T-helper 1 cell treated with Interleukin-12 subunit alpha and Interleukin-12 subunit beta and Interleukin-4 antibody, amounts not matched to agents 30 ng/mL and 1 ng/mL, for 36 hours (primary cell): ENCODE measurements at regions not wholly inside any gene's neighbourhood (a gene's known extent, or its start where the extent isn't known, plus 50 kb on each side); places are given as distances from the start of the nearest gene placed in this dataset.

Source experiments
- intact Hi-C: fragments of 100-400 bp; cut with micrococcal nuclease; formaldehyde crosslinking; loops from one replicate; pipeline ENCODE4 v1.15.1; 2024

GRCh38 chr4:17188547-17189400 is 290.3 kb upstream of the LDB2 start:
- intact Hi-C loops = no loop called here

GRCh38 chr4:17188125-17188524 is 289.7 kb upstream of the LDB2 start:
- intact Hi-C loops = no loop called here

GRCh38 chr4:17187003-17187402 is 288.6 kb upstream of the LDB2 start:
- intact Hi-C loops = no loop called here

- intact Hi-C loops = no loop called here
These were observed 284.4 kb upstream of the LDB2 start for GRCh38 chr4:17182888-17183287.

- intact Hi-C loops = no loop called here
These were observed 276.3 kb upstream of the LDB2 start for GRCh38 chr4:17174751-17175150.

GRCh38 chr4:17173300-17173699 is 274.9 kb upstream of the LDB2 start:
- intact Hi-C loops = no loop called here

- intact Hi-C loops = no loop called here
These were observed 271.7 kb upstream of the LDB2 start for GRCh38 chr4:17170131-17170530.

GRCh38 chr4:17169699-17170098 is 271.3 kb upstream of the LDB2 start:
- intact Hi-C loops = loop anchor here (10.0 kb wide), 1 partner anchor 255 kb away; no protein-coding TSS in a partner anchor

- intact Hi-C loops = loop anchor here (10.0 kb wide), 1 partner anchor 254 kb away; no protein-coding TSS in a partner anchor
These were observed 270.1 kb upstream of the LDB2 start for GRCh38 chr4:17168571-17168970.

GRCh38 chr4:17166954-17167353 is 268.5 kb upstream of the LDB2 start:
- intact Hi-C loops = loop anchor here (10.0 kb wide), 1 partner anchor 252 kb away; no protein-coding TSS in a partner anchor

- intact Hi-C loops = loop anchor here (10.0 kb wide), 1 partner anchor 250 kb away; no protein-coding TSS in a partner anchor
These were observed 266.8 kb upstream of the LDB2 start for GRCh38 chr4:17165286-17165685.

- intact Hi-C loops = loop anchor here (10.0 kb wide), 1 partner anchor 250 kb away; no protein-coding TSS in a partner anchor
These were observed 266.2 kb upstream of the LDB2 start for GRCh38 chr4:17164666-17165065.

- intact Hi-C loops = loop anchor here (10.0 kb wide), 1 partner anchor 248 kb away; no protein-coding TSS in a partner anchor
These were observed 264.8 kb upstream of the LDB2 start for GRCh38 chr4:17163156-17163771.

- intact Hi-C loops = no loop called here
These were observed 258.9 kb upstream of the LDB2 start for GRCh38 chr4:17157304-17157703.

- intact Hi-C loops = no loop called here
These were observed 257.0 kb upstream of the LDB2 start for GRCh38 chr4:17155486-17155885.

GRCh38 chr4:17153572-17153971 is 255.1 kb upstream of the LDB2 start:
- intact Hi-C loops = no loop called here

GRCh38 chr4:17152941-17153540 is 254.6 kb upstream of the LDB2 start:
- intact Hi-C loops = no loop called here

- intact Hi-C loops = no loop called here
These were observed 243.8 kb upstream of the LDB2 start for GRCh38 chr4:17142232-17142711.

GRCh38 chr4:17138847-17139246 is 240.4 kb upstream of the LDB2 start:
- intact Hi-C loops = no loop called here

- intact Hi-C loops = no loop called here
These were observed 236.1 kb upstream of the LDB2 start for GRCh38 chr4:17134565-17134964.

GRCh38 chr4:17134100-17134499 is 235.7 kb upstream of the LDB2 start:
- intact Hi-C loops = no loop called here

GRCh38 chr4:17132226-17132625 is 233.8 kb upstream of the LDB2 start:
- intact Hi-C loops = no loop called here
